HEK293T (cell line): ENCODE measurements at regions not wholly inside any gene's neighbourhood (a gene's known extent, or its start where the extent isn't known, plus 50 kb on each side); places are given as distances from the start of the nearest gene placed in this dataset.

Source experiments
- CTCF ChIA-PET: fragments of 350-600 bp; formaldehyde crosslinking; extraction: SDS; loops from one replicate; lab custom pipeline; 2021; ENCODE audit warnings: antibody characterized with exemption, inconsistent platforms; lab: Yijun Ruan, JAX
- POLR2A ChIA-PET: fragments of 350-600 bp; formaldehyde crosslinking; extraction: SDS; loops from one replicate; lab custom pipeline; 2020; ENCODE audit warnings: antibody characterized with exemption, inconsistent platforms; lab: Yijun Ruan, JAX
- DNase-seq: peaks from one replicate; pipeline ENCODE4 v3.0.0; 2012; ENCODE audit warnings: mixed read lengths; ENCODE audit errors: extremely low spot score
- ARNT ChIP-seq: fragments of 450-650 bp; IDR thresholded peaks from 2 replicates; pipeline ENCODE4 v1.6.1; 2017; ENCODE audit warnings: mild to moderate bottlenecking
- BHLHE40 ChIP-seq: fragments of 450-650 bp; IDR thresholded peaks from 2 replicates; pipeline ENCODE4 v1.6.1; 2016; ENCODE audit warnings: mild to moderate bottlenecking, moderate library complexity, borderline replicate concordance
- CTBP1 ChIP-seq: fragments of 450-650 bp; IDR thresholded peaks from 2 replicates; pipeline ENCODE4 v1.6.1; 2016; ENCODE audit warnings: borderline replicate concordance
- ELF4 ChIP-seq: fragments of 450-650 bp; IDR thresholded peaks from 2 replicates; pipeline ENCODE4 v1.6.1; 2017; ENCODE audit warnings: antibody characterized with exemption
- FOXA1 ChIP-seq: fragments of 450-650 bp; IDR thresholded peaks from 2 replicates; pipeline ENCODE4 v1.6.1; 2016; ENCODE audit warnings: mild to moderate bottlenecking
- FOXK2 ChIP-seq: fragments of 450-650 bp; IDR thresholded peaks from 2 replicates; pipeline ENCODE4 v1.6.1; 2016; ENCODE audit warnings: mild to moderate bottlenecking
- FOXM1 ChIP-seq: fragments of 450-650 bp; IDR thresholded peaks from 2 replicates; pipeline ENCODE4 v1.6.1; 2017; ENCODE audit warnings: mild to moderate bottlenecking, borderline replicate concordance
- HDGF ChIP-seq: fragments of 450-650 bp; IDR thresholded peaks from 2 replicates; pipeline ENCODE4 v1.6.1; 2017; ENCODE audit warnings: antibody characterized with exemption, borderline replicate concordance
- L3MBTL2 ChIP-seq: fragments of 450-650 bp; conservative IDR thresholded peaks from 2 replicates; pipeline ENCODE4 v1.6.1; 2016; ENCODE audit warnings: mild to moderate bottlenecking
- LEF1 ChIP-seq: fragments of 450-650 bp; IDR thresholded peaks from 2 replicates; pipeline ENCODE4 v1.6.1; 2017; ENCODE audit warnings: mild to moderate bottlenecking, borderline replicate concordance
- NFRKB ChIP-seq: fragments of 450-650 bp; IDR thresholded peaks from 2 replicates; pipeline ENCODE4 v1.6.1; 2016; ENCODE audit warnings: mild to moderate bottlenecking, moderate library complexity
- SP1 ChIP-seq: fragments of 450-650 bp; IDR thresholded peaks from 2 replicates; pipeline ENCODE4 v1.6.1; 2017
- SUZ12 ChIP-seq: fragments of 450-650 bp; IDR thresholded peaks from 2 replicates; pipeline ENCODE4 v1.6.1; 2016; ENCODE audit warnings: mild to moderate bottlenecking
- TARDBP ChIP-seq: fragments of 450-650 bp; IDR thresholded peaks from 2 replicates; pipeline ENCODE4 v1.6.1; 2016
- ZNF384 ChIP-seq: fragments of 450-650 bp; IDR thresholded peaks from 2 replicates; pipeline ENCODE4 v1.6.1; 2016
- TF ChIP-seq, protein P1 (sequence below): fragments of 450-650 bp; IDR thresholded peaks from 2 replicates; pipeline ENCODE4 v1.6.1; 2016

DNA sequence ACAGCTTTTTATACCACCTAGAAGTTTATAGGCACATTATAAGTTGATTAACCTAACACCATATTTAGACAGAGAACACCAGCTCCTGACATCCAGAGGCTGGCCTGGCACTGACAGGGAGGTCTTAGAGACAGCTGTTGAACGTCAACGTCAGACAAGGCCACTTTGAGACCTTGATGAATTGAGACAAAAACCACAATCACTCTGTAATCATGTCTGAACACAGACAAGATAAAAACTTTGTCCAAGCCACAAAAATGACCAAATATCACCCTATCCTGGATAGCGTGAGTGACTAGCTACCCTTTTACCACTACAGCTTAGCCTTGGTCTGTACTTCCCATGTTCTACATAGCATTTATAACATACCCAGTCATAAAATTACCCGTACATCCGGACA is 403.6 kb upstream of the CHRM3 start:
- no peak for DNase-seq
- POLR2A ChIA-PET, result no interaction called here
- CTCF ChIA-PET, result no interaction called here
- TF ChIP-seq TARDBP (no peak), NFRKB (no peak), CTBP1 (no peak), ZNF384 (no peak), LEF1 (no peak), BHLHE40 (no peak), HDGF (no peak), FOXK2 (no peak), SUZ12 (no peak), FOXM1 (no peak), L3MBTL2 (no peak), ELF4 (no peak), ARNT (no peak), FOXA1 (no peak), SP1 (no peak)
- TF ChIP-seq, protein P1, sequence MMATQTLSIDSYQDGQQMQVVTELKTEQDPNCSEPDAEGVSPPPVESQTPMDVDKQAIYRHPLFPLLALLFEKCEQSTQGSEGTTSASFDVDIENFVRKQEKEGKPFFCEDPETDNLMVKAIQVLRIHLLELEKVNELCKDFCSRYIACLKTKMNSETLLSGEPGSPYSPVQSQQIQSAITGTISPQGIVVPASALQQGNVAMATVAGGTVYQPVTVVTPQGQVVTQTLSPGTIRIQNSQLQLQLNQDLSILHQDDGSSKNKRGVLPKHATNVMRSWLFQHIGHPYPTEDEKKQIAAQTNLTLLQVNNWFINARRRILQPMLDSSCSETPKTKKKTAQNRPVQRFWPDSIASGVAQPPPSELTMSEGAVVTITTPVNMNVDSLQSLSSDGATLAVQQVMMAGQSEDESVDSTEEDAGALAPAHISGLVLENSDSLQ, result no peak

DNA sequence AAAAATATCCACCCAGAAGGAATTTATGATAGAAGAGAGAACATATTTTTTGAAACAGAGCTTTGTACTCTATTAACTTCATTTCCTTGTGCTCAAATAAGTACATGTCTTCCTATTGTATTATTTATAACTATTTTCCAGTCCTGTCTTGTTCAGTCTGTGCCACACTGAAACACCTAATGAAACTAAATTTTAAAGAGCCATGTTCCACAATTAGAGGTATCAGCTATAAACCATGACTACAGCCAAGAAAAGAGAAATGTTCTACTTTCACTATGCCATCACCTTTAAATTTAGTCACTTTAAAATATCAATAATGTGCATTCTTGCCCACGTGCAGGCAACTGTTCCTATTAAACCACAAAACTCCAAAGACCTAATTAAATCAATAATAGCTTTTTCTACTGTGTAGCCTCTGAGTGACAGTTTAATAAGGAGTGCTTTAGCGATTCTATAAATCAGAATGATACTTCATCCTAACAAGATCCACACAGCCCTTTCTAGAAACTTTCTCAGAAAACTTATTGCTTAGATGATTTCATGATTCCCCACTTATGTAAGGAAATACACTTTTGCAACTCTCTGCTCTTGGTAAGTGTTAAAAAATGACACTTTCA is 404.9 kb upstream of the CHRM3 start:
- CTCF ChIA-PET, result no interaction called here
- no peak for DNase-seq
- TF ChIP-seq FOXA1 (no peak), FOXM1 (no peak), FOXK2 (no peak), LEF1 (no peak), HDGF (no peak), ZNF384 (no peak), ELF4 (no peak), NFRKB (no peak)
- TF ChIP-seq, protein P1, result no peak
- POLR2A ChIA-PET, result no interaction called here

DNA sequence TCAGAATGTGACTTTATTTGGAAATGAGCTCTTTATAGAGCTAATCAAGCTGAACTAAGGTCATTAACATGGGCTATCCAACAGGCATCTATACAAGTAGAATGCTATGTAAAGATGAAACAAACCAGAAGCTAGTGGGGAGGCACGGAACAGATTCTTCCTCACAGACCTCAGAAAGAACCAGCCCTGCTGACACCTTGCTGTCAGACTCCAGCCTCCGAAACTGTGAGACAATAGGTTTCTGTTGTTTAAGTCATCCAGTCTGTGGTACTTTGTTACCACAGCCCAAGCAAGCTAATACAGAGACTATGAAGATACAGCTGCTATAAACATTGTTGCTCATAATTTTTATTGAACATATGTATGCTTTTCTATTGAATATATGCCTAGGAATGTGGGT is 406.3 kb upstream of the CHRM3 start:
- CTCF ChIA-PET, result no interaction called here
- TF ChIP-seq TARDBP, result no peak
- TF ChIP-seq, protein P1, result no peak
- TF ChIP-seq FOXK2, result no peak
- no peak for DNase-seq
- POLR2A ChIA-PET, result no interaction called here

DNA sequence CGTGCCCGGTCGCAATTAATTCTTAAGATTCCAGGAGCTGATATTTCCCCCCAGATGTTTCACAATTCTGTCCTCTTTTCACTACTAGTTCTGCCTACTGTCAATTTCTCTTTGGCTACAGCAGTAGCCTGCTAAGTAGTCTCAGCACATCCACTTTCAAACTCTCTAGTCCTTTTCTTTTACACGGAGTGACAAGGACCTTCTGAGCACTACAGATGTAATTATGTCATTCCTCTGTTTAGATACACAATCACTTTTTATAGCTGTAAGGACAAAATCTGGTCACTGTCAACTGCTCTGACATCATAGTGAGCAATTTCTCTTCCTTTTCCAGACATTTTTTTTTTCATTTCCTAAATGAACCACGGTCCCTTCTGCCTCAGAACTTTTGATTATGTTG is 421.7 kb upstream of the CHRM3 start:
- TF ChIP-seq FOXK2 (no peak), ARNT (no peak), HDGF (no peak), TARDBP (no peak), L3MBTL2 (no peak), ZNF384 (no peak), CTBP1 (no peak), LEF1 (no peak), SUZ12 (no peak), NFRKB (no peak), BHLHE40 (no peak), FOXA1 (no peak), ELF4 (no peak), SP1 (no peak)
- TF ChIP-seq, protein P1, result no peak
- ChIA-PET POLR2A (no interaction called here), CTCF (no interaction called here)
- no peak for DNase-seq

DNA sequence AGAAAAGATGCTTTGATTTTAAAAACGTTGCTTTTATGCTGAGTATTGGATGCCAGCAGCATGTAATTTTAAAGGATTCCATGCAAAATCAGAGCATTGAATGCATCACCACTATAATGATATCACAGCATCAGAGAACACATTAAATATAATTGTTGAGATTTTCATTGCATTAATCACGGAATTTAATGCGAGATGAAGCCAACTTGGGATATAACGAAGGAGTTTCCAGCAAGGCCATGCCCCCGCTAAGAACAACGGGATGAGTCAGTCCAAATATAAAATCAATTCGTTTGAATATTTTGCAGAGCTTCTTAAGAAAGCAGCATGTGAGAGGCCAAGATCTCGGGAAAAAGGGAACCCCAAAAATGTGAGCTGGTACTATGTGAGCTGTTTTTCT is 423.4 kb upstream of the CHRM3 start:
- POLR2A ChIA-PET, result no interaction called here
- TF ChIP-seq NFRKB (no peak), ELF4 (no peak), ZNF384 (no peak), ARNT (no peak), LEF1 (no peak), FOXA1 (no peak), BHLHE40 (no peak), TARDBP (no peak)
- TF ChIP-seq, protein P1, result no peak
- no peak for DNase-seq
- CTCF ChIA-PET, result no interaction called here

DNA sequence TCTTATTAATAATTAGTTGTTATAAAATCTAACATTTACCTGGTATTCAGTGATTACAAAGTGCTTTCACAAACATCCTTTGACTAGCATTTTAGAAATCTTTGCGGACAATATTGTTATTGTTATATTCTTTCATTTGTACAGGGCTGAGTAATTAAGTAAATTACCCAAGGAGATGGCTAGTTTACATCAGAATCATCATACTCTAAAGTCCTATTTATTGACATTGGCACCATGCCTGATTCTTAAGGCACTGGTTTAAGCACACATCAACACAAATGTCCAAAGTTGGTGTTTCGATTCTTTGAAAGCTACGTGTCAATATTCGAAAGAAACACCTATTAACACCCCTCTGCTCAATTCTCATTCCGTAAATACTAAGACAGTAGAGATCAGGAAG is 424.6 kb upstream of the CHRM3 start:
- no peak for DNase-seq
- ChIA-PET POLR2A (no interaction called here), CTCF (no interaction called here)
- no peak for TF ChIP-seq FOXK2
- no peak for TF ChIP-seq ZNF384
- no peak for TF ChIP-seq BHLHE40
- TF ChIP-seq LEF1, result no peak
- TF ChIP-seq HDGF, result no peak
- TF ChIP-seq, protein P1, result no peak
- no peak for TF ChIP-seq ELF4
- no peak for TF ChIP-seq SUZ12
- TF ChIP-seq SP1, result no peak
- no peak for TF ChIP-seq FOXA1
- TF ChIP-seq ARNT, result no peak
- no peak for TF ChIP-seq FOXM1
- TF ChIP-seq CTBP1, result no peak
- no peak for TF ChIP-seq L3MBTL2
- no peak for TF ChIP-seq NFRKB
- no peak for TF ChIP-seq TARDBP
